ENCODE measurements at regions not wholly inside any gene's neighbourhood (a gene's known extent, or its start where the extent isn't known, plus 50 kb on each side); places are given as distances from the start of the nearest gene placed in this dataset.

GRCh38 chr6:1496836-1497760 is 107.7 kb downstream of the FOXF2 start:
- TF ChIP-seq, protein P1, sequence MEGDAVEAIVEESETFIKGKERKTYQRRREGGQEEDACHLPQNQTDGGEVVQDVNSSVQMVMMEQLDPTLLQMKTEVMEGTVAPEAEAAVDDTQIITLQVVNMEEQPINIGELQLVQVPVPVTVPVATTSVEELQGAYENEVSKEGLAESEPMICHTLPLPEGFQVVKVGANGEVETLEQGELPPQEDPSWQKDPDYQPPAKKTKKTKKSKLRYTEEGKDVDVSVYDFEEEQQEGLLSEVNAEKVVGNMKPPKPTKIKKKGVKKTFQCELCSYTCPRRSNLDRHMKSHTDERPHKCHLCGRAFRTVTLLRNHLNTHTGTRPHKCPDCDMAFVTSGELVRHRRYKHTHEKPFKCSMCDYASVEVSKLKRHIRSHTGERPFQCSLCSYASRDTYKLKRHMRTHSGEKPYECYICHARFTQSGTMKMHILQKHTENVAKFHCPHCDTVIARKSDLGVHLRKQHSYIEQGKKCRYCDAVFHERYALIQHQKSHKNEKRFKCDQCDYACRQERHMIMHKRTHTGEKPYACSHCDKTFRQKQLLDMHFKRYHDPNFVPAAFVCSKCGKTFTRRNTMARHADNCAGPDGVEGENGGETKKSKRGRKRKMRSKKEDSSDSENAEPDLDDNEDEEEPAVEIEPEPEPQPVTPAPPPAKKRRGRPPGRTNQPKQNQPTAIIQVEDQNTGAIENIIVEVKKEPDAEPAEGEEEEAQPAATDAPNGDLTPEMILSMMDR (IDR thresholded peaks at IDR 0.05; ENCODE audit: poor library complexity): no peak
- TF ChIP-seq EZH2phosphoT487 (IDR thresholded peaks at IDR 0.05; ENCODE audit: low read depth, severe bottlenecking, unreplicated experiment): no peak
